Hepatocyte (in vitro differentiated cells): ENCODE measurements at regions not wholly inside any gene's neighbourhood (a gene's known extent, or its start where the extent isn't known, plus 50 kb on each side); places are given as distances from the start of the nearest gene placed in this dataset.

Source experiments
- DNase-seq: peaks from one replicate; pipeline ENCODE4 v3.0.0-alpha.2; 2016; ENCODE audit warnings: low spot score
- H2AFZ ChIP-seq: fragments of 200-600 bp; sonication (generic); 2 replicates; pipeline ENCODE4 v1.6.0; 2016; ENCODE audit warnings: antibody characterized with exemption, mild to moderate bottlenecking
- H3K27ac ChIP-seq: fragments of 200-600 bp; sonication (generic); 2 replicates; pipeline ENCODE4 v1.5.1; 2016; ENCODE audit warnings: mild to moderate bottlenecking
- H3K27me3 ChIP-seq: fragments of 200-600 bp; sonication (generic); 2 replicates; pipeline ENCODE4 v1.6.1; 2016
- H3K36me3 ChIP-seq: fragments of 200-600 bp; sonication (generic); replicated peaks from 2 replicates; pipeline ENCODE4 v1.5.1; 2016; ENCODE audit warnings: low read depth; ENCODE audit not compliant: insufficient read depth
- H3K4me1 ChIP-seq: fragments of 200-600 bp; sonication (generic); 2 replicates; pipeline ENCODE4 v1.5.1; 2016; ENCODE audit warnings: mild to moderate bottlenecking, moderate library complexity; ENCODE audit not compliant: insufficient read depth
- H3K4me2 ChIP-seq: fragments of 200-600 bp; sonication (generic); 2 replicates; pipeline ENCODE4 v1.6.0; 2016
- H3K4me3 ChIP-seq: fragments of 200-600 bp; sonication (generic); 2 replicates; pipeline ENCODE4 v1.5.1; 2016; ENCODE audit warnings: mild to moderate bottlenecking
- H3K79me2 ChIP-seq: fragments of 200-600 bp; sonication (generic); 2 replicates; pipeline ENCODE4 v1.6.0; 2017; ENCODE audit warnings: mild to moderate bottlenecking
- H3K9me2 ChIP-seq: fragments of 200-600 bp; sonication (generic); replicated peaks from 2 replicates; pipeline ENCODE4 v1.6.0; 2017; ENCODE audit warnings: mild to moderate bottlenecking; ENCODE audit not compliant: insufficient read depth
- H3K9me3 ChIP-seq: fragments of 200-600 bp; sonication (generic); 2 replicates; pipeline ENCODE4 v1.5.1; 2016; ENCODE audit warnings: low read depth, mild to moderate bottlenecking
- H4K20me1 ChIP-seq: fragments of 200-600 bp; sonication (generic); 2 replicates; pipeline ENCODE4 v1.6.0; 2016; ENCODE audit warnings: mild to moderate bottlenecking; ENCODE audit not compliant: insufficient read depth, poor library complexity, severe bottlenecking
- EZH2 ChIP-seq: fragments of 200-600 bp; sonication (generic); IDR thresholded peaks from 2 replicates; pipeline ENCODE4 v1.6.1; 2016; ENCODE audit warnings: antibody characterized with exemption, mild to moderate bottlenecking, borderline replicate concordance
- EZH2phosphoT487 ChIP-seq: fragments of 200-600 bp; sonication (generic); IDR thresholded peaks from one replicate; pipeline ENCODE4 v1.6.1; 2018; ENCODE audit warnings: antibody characterized with exemption, mild to moderate bottlenecking, low read depth, moderate library complexity; ENCODE audit not compliant: unreplicated experiment, severe bottlenecking
- WGBS: methylation state at CpG from one replicate; pipeline ENCODE4 v1.1.6; 2016; ENCODE audit warnings: low lambda C conversion rate; ENCODE audit errors: missing lambda C conversion rate; 5-methylcytosine and 5-hydroxymethylcytosine counted together
- TF ChIP-seq, protein P1 (sequence below): fragments of 200-600 bp; sonication (generic); IDR thresholded peaks from 2 replicates; pipeline ENCODE4 v1.5.1; 2016; ENCODE audit warnings: antibody characterized with exemption, mild to moderate bottlenecking; ENCODE audit not compliant: poor library complexity

DNA sequence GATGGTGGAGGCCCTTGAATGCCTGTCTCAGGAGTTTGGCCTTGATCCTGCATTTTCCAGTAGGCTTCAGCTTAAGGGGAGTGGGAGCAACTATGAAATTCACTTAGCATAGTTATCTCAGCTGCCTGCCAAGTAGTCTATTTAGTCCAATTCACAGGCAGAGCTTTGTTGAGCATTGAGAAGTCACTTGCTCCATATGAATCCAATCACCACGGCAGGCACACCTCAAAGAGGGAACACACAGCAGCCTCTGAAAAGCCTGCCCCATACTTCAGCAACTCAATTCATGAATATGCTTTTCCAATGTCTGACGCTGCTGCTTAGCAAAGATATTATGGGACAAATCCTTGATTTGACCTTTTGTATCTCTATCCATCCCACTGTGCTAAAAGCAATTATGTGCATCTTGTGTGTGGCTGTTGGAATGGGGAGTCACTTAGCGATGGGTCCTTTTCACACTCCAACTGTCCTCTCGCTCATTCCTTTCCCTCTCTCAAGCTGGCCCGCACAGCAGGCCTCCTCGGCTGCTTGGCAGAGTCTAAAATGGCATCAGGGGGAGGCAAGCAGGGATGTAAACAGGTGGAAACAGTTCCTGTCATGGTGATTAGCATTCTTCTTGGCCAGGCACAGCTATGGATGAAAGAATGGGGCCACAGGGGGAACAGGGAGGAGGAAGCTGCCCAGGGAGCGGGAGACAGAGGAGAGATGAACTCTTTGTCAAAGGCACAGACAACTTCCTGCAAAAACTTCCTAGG is 56.0 kb upstream of the LRPPRC start:
- Histone ChIP-seq H3K79me2 (no peaks in the 10 kb centered on the region), H3K9me3 (no peaks in the 10 kb centered on the region), H3K27ac (no peak overlapping the region), H3K9me2 (no peaks in the 10 kb centered on the region), H3K36me3 (no peaks in the 10 kb centered on the region), H3K4me3 (no peak overlapping the region), H4K20me1 (no peaks in the 10 kb centered on the region), H3K4me1 (no peaks in the 10 kb centered on the region), H2AFZ (no peak overlapping the region), H3K27me3 (no peaks in the 10 kb centered on the region), H3K4me2 (no peak overlapping the region)
- WGBS = 81% methylated on average over 7 of the region's 7 CpGs
- TF ChIP-seq EZH2phosphoT487 (no peak), EZH2 (no peak)
- TF ChIP-seq, protein P1, sequence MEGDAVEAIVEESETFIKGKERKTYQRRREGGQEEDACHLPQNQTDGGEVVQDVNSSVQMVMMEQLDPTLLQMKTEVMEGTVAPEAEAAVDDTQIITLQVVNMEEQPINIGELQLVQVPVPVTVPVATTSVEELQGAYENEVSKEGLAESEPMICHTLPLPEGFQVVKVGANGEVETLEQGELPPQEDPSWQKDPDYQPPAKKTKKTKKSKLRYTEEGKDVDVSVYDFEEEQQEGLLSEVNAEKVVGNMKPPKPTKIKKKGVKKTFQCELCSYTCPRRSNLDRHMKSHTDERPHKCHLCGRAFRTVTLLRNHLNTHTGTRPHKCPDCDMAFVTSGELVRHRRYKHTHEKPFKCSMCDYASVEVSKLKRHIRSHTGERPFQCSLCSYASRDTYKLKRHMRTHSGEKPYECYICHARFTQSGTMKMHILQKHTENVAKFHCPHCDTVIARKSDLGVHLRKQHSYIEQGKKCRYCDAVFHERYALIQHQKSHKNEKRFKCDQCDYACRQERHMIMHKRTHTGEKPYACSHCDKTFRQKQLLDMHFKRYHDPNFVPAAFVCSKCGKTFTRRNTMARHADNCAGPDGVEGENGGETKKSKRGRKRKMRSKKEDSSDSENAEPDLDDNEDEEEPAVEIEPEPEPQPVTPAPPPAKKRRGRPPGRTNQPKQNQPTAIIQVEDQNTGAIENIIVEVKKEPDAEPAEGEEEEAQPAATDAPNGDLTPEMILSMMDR = no peak
- no peak for DNase-seq

- Histone ChIP-seq H2AFZ (no peak overlapping the region), H3K9me3 (no peaks in the 10 kb centered on the region), H3K27me3 (no peaks in the 10 kb centered on the region), H3K4me1 (no peaks in the 10 kb centered on the region), H3K9me2 (no peaks in the 10 kb centered on the region), H3K4me3 (no peak overlapping the region), H3K36me3 (no peaks in the 10 kb centered on the region), H4K20me1 (no peaks in the 10 kb centered on the region), H3K79me2 (no peaks in the 10 kb centered on the region), H3K27ac (no peak overlapping the region), H3K4me2 (no peak overlapping the region)
- no peak for DNase-seq
- TF ChIP-seq, protein P1 = no peak
- no peak for TF ChIP-seq EZH2
- no peak for TF ChIP-seq EZH2phosphoT487
- 89% methylated on average over 8 of the region's 8 CpGs for WGBS
Measured at GRCh38 chr2:44052584-44052983, 56.8 kb upstream of the LRPPRC start.

GRCh38 chr2:44053052-44053451 is 57.3 kb upstream of the LRPPRC start:
- Histone ChIP-seq H3K36me3 (no peaks in the 10 kb centered on the region), H4K20me1 (no peaks in the 10 kb centered on the region), H3K9me3 (no peaks in the 10 kb centered on the region), H3K79me2 (no peaks in the 10 kb centered on the region), H3K27ac (no peak overlapping the region), H3K9me2 (no peaks in the 10 kb centered on the region), H3K27me3 (no peaks in the 10 kb centered on the region), H3K4me1 (no peaks in the 10 kb centered on the region), H3K4me2 (no peak overlapping the region), H2AFZ (no peak overlapping the region), H3K4me3 (no peak overlapping the region)
- DNase-seq = no peak
- TF ChIP-seq EZH2 (no peak), EZH2phosphoT487 (no peak)
- TF ChIP-seq, protein P1 = no peak
- 75% methylated on average over 2 of the region's 2 CpGs for whole genome bisulfite sequencing
